Stimulated activated CD8-positive, alpha-beta memory T cell treated with anti-CD3 and anti-CD28 coated beads, Interleukin-12 subunit alpha, Interleukin-12 subunit beta, amount 100 ng/mL, for 24 hours (primary cell): ENCODE measurements at regions not wholly inside any gene's neighbourhood (a gene's known extent, or its start where the extent isn't known, plus 50 kb on each side); places are given as distances from the start of the nearest gene placed in this dataset.
"Not testable (repeated sequence)": the region's sequence is repeated elsewhere in the genome, so short reads cannot be mapped to it uniquely, and the experiment has no call there.

Source experiments
- DNase-seq: peaks from one replicate; pipeline ENCODE4 v3.0.0-alpha.2; 2020; ENCODE audit errors: extremely low read depth

DNA sequence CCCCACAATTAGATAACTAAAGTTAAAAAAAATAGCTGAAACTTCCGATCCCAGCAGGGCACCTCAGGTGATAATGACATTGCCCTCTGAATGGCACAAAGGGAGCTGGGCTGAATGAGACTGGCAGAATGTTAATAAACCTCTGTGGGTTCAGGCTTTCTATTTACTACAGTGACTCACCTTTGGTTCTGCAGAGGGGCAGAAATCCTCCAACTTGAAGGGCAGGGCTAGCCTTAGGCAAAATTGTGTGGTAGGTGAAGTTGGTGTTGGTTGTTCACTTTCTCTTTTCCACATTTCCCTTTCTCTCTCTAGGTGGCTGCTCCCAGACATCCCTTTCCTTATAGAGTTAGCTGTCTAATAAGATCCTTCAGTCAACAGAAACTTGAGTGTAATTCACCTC is 625.2 kb downstream of the EPM2A start:
- DNase-seq, result no peak

DNA sequence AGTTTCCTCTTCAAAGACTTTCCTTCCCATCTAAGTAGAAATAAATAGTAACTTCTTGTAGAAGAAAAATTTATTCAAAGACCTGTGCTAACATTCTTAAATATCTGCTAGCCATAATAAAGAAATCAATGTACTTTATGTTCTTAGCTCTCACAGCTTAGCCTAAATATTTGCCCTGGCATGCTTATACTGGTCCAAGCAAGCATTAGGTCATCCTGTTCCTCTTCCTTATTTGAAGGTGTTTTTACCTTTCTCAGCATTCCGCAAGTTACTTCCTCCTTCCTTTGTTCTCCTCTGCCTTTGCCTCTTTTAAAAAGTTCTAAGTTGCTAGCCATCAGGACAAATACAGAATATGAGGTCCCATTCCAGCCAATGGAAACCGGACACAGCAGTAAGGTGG is 623.9 kb downstream of the EPM2A start:
- DNase-seq, result not testable (repeated sequence)

DNA sequence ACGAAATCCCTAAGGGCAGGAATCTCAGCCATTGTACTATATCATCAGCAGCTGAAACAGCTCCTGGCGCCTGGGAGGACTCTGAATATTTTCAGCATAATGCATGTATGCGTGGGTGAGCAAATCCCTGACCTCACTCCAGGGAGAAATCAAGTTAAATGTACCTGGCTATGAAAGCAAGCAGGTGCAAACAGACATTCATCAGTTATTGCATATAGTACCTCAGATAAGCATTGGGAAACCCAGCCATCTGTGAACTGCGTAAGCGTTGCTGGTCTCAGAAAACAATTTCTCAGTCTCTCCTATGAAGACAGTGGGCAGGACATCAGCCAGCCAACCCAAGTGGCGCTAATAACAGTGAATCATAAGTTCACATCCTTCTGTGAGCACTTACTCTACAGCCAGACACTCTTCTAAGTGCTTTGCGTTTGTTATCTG is 622.6 kb downstream of the EPM2A start:
- DNase-seq, result no peak

DNA sequence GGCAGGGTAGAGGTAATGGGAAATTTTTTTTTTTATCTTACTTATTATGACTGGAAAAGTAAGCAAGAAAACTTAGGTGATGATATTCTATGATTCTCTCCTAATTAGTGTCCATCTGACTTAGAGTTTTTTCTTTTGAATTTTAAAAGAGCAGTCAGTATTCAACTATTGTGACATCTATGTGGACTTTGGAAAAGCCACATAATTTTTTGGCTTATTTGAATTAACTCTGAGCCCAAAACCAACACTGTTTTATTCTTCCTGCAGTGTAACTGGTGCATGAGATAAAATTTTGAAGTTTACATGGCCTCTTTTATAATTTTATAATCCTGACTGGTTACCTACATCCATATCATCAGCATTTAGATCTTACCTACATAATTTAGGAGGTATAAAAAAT is 619.7 kb downstream of the EPM2A start:
- no peak for DNase-seq

DNA sequence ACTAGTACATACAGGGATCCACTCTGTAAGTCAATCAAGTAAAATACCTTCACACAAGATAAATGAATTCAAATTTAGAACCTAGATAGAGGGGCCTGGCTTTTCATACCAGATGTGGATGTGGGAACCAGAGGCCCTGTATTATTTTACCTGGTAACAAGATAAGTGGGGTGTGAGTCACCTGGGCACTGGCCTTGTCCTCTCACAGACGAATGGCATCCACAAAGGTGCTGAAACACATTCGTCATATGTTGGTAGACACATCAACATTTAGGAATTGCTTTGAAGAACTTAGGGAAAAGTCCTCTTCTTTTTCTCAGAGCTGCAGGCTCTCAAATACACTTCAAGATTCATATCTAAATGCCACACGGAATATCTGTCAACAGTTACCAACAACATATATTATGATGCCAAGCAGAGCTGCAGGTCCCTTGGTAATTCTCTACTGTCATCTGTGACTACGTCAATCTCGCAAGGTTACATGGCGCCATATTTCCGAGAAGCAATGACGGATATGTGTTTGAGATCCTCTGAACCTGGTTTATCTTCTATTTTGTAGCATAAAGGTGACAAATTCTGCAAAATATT is 618.6 kb downstream of the EPM2A start:
- DNase-seq, result no peak

DNA sequence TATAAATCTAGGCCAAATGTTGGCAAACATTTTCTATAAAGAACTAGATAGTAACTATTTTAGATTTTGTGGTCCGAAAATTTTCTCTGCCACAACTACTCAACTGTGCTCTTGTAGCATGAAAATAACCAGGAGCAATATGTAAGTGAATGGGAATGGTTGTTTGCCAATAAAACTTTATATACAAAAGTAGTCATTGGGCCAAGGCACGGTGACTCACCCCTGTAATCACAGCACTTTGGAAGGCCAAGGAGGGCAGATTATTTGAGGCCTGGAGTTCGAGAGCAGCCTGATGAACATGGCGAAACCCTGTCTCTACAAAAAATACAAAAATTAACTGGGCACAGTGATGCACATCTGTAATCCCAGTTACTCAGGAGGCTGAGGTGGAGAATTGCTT is 617.1 kb downstream of the EPM2A start:
- no peak for DNase-seq

DNA sequence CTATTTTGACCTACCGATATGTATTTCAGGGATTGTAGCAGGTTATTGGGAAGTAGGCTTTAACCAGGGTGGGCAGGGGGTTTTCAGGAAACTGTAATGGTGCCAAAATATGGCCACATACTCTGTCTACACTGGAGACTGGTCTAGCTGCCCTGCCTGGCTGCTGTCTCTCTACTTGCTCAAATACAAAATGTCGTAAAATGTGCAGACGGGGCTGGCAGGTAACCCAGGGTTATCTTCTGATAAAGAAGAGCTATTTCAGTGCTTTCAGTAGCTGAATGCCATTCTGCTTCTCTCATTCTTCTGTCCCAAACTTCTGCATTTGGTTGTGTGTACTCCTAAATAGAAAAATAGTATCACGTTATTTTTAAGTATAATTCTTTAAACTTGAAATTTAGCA is 616.2 kb downstream of the EPM2A start:
- no peak for DNase-seq

DNA sequence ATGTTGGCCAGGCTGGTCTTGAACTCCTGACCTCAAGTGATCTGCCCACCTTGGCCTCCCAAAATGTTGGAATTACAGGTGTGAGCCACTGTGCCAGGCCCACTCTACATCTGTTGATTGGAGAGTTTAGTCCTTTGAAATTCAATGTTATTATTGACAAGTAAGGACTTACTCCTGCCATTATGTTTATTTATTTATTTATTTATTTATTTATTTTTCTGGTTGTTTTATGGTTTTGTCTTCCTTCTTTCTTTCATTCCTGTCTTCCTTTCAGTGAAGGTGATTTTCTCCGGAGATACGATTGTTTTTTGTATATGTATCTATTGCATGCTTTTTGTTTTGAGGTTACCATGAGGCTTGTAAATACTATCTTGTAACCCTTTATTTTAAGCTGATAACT is 602.6 kb downstream of the EPM2A start:
- DNase-seq, result no peak

DNA sequence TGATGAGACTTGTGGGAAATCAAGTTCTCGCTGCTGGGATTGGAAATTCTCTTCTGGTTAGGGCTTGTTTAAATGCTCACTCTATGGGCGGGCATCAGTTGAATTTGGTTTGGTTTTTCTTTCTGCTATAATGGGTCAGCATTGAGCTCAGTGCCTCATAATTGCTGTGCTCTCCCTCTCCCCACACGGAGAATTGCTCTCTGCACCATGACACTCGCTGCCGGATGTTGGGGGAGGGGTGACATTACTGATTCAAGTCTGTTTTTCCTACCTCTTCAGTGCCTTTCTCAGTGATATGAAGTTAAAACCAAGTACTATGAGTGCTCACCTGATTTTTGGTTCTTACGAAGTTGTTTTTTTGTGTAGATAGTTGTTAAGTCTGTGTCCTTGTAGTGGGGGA is 599.6 kb downstream of the EPM2A start:
- DNase-seq, result no peak

DNA sequence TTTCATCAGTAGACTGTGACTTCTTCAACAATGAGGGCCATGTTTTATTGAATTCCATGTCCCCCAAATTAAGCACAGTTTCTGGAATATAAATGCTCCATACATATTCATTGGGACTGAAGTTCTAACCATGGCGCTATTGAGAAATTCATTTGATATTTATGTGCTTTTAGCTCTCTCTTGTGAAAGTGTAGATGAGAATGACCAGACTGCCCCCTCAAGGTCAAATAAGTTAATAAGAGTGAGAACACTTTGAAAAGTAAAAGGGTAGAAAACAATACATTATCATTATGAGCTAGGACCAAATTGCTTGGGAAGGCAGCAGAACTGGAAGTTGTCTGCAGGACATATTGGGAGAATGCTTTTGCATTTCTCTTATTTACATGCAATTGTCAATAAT is 597.9 kb downstream of the EPM2A start:
- no peak for DNase-seq

DNA sequence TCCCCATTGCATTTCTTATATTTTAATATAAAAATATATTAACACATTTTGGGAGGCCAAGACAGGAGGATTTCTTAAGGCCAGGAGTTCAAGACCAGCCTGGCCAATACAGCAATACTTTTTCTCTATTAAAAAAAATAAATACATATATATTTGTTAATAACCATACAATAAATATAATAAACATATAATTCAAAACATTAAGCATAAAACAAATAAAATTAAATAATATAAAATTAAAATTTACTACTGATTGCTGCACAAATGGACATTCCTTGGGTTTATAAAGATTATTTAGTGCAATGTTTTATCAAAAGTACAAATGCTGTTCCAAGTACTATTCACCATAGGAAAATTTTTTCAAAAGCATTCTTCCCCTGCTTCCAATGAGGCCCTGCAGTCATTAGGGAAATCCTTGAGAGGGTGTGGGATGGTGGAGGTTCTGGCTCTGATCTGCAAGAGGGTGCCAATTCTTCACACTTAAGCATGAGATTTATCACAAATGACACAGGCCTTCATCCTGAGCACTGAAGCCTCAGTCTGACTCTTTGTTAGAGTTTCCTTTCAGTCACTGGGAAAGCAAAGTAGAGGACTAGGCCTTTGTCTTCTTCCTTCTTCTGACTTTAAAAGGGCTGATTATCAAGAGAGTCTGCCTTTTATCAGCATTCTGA is 596.7 kb downstream of the EPM2A start:
- DNase-seq, result no peak

DNA sequence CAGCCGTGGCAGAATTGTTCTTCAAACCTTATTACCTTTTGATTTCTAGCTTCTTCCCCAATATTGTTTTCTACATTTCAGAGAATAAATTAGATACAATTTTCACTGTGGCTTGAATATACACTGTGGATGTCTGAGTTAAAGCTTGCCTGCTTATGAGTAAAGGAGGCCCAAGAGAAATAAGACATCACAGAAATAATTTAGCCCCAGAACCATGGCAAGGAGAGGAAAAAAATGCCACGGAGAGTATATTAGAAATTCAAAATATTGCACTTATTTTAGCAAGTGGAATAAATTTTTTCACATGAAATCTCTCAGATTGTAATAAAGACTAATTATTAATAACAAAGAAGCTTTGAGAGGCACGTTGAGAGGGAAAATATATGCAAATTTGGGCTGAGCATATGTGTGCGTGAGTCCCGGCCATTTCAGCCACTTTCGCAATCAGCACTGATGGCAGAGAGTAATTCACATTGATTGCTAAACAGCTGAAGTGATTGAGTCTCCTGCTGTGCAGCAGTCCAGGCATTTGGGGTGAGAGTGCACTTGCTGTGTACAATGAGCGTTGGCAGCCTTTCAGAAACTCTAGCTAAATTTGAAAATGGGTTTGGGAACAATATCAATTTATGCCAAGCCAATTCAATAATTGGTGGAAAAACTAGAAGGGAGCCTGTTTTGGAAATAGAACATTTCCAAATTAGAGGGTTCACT is 596.0 kb downstream of the EPM2A start:
- DNase-seq, result no peak

DNA sequence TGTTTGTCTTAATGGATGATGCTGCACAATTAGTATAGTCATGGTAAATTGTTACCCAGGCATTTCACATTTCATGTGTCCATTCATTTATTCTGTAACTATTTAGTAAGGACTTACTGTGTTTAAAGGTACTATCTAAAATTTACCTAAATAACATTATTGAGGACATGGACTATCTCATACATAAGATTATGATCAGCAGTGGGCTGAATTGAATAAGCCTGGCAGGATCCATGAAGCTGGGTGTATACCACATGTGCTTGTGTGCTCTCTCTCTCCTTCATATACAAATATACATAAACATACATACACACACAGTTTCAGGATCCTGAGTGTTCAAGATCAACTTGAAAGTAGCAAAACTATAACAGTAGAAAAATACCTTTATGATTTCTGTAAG is 595.4 kb downstream of the EPM2A start:
- no peak for DNase-seq

DNA sequence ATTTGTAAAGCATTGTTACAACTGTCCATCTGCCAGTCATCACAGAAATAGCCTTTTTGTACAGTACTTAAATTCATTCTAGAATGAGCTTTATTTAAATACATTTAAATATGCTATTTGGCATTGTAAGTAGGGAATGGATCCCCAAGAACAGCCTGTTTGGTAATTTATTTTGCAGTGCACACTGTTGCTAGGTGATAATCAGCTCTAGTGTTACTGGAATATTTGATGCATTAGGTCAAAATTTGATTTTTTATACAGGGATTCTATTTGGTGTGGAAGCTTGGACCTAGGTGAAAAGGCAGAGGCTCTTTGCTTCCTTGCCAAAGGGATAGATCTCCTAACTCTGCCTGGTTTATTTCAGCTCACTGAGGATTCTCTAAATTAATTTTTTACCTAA is 593.7 kb downstream of the EPM2A start:
- no peak for DNase-seq

DNA sequence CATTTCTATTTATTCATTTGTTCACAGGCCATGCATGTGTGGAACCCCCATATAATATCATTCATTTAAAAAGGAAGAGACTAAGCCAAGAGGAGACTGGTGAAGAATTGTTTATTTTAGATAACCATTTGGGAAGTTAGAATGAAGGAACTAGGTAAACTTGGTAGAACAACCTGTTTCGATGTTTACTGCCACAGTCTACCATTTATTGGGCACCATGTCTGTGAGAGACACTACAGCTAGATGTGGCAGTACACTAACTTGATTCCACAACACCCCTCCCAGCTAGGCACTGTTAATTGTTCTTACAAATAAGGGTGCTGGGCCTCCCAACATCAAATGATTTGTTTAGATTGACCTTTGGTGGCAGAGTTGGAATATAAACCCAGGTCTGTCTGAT is 592.4 kb downstream of the EPM2A start:
- no peak for DNase-seq

DNA sequence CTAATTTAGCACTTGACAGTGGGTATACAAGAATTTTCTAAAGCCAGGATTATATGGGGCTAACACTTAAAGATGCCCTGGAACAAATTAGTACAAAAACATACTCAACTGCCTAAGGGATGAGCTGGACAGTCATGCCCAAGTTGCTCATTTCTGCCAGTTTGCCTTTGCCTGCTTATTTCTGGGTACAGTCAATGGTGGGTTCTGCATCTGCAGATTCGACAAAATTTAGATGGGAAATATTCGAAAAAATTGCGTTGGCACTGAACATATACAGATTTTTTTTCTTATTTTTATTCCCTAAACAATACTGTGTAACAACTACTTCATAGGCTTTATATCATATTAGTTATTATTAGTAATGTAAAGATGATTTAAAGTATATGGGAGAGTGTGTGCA is 591.9 kb downstream of the EPM2A start:
- no peak for DNase-seq

DNA sequence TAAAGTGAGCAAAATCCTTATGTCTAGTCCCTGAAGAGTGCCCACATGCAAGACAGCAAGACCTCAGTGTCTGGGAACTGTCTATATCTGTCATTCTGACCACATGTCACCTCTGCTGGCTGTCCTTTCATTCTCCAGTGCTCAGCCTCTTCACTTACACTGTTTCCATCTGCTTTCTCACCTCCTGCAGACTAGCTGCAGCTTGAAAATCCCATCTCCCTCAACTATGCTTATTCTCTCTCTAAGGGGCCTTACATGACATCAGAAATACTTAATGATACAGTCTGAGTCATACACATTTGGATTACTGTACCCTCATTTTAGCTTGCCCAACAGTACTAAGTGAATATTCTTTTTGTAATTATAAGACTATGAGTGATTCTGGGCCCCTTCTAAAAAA is 587.8 kb downstream of the EPM2A start:
- no peak for DNase-seq

DNA sequence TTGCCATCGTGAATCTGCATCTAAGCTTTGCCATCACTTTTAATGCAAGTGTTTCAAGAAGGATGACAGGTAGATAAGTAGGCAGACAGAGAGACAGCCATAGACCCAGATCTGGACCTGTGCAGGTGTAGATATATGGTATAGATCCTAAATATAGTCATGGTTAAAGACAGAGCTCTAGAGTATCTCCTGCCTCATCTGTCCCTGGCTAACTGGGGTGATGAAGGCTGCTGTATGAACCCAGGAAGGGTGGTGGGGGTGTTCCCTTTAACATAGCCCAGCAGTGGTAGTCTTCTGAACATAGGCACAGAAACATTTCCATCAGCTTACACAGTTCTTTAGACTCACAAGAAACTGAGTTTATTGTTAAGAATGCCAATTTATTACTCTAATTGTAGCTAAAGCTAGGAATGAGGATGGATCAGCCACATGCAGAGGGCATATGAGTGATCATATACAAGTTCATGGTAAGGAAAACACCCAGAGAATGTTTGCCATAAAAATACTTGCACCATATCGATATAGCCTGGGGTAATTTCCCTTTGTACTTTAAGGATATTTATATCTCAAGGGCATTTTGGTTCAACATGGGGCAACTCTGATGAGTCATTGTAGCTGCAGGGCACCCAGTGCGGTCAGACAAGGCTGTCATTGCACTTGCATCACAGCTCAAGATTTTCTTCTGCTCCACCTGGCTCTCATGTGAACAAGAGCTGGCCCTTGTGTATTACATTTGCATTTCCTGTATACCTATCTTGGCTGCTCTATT is 587.2 kb downstream of the EPM2A start:
- no peak for DNase-seq

DNA sequence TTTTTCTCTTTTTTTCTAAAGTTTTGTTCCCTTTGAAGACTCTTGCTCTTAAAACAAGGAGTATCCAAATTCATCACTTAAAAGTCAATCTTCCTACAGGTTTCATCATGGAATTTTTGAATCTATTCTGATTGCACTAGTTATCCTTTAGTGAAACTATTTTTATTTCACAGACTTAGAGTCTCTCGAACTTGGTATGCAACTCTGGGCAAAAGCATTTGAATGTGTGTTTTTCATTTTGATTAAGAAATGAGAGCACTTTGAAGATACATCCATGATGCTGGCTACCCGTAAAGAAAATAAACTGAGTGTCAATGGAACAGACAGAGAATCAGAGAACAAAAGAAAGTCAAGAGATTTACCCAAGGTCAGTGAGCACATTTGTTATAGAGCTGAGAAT is 586.5 kb downstream of the EPM2A start:
- no peak for DNase-seq

DNA sequence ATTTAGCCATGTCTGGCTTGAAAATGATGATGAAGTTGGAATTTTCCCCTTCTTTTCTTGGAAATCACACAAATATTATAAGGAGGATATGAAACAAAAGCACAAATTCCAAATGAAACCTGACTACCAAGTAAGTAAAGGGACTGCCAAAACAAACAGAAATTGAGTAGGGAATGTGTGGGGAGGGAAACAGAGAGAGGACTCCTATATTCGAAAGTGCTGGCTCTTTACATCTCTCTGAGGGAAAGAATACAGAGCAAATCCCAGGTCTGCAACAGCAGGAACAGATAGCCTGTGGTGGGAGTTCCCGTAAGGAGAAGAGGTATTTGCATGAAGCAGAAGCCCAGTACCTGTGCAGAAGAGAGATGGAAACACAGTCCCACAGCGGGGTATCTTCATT is 583.7 kb downstream of the EPM2A start:
- DNase-seq, result no peak

DNA sequence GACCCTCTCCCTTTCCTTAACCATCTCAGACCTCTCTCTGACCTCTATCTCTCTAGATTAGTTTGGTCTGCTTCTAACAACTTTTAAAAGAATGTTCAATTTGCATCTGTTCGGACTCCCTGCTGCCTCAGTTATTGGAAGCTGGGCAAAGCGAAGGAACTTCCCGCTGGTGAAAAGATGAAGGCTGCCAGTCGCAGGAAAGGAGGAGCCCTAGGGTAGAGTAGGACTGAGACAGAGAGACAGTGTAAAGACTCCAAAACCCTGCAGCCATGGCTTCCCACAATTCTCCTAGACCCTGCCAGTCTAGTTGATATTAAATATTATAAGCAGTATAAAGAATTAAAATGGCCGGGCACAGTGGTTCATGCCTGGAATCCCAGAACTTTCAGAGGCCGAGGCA is 581.8 kb downstream of the EPM2A start:
- no peak for DNase-seq

DNA sequence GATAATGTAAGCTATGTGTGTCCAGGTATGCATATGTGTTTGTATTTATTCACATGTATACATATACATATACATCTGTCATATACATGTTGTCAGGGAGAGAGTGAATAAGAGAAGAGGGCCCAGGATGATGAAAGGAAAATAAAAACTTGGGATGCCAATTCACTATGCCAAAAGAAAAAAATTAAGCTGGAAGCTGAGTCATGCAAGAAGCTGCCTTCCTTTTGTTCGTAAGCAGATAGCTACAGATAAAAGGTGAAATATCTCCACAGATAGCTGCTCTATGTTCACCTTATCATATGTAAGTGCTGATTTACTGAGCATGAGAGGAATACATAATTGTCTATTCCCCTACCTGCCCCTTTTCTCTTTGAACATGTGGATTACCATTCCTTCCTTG is 579.9 kb downstream of the EPM2A start:
- DNase-seq, result no peak
